Astrocyte (in vitro differentiated cells and primary cell): ENCODE measurements at regions not wholly inside any gene's neighbourhood (a gene's known extent, or its start where the extent isn't known, plus 50 kb on each side); places are given as distances from the start of the nearest gene placed in this dataset.

Source experiments
- DNase-seq: peaks from one replicate; pipeline ENCODE4 v3.0.0-alpha.2; 2010; ENCODE audit warnings: low read depth
- FAIRE-seq: peaks from 2 replicates; lab custom pipeline; 2011; peaks lifted over from hg19 to GRCh38; lab: Jason Lieb, UNC
- H2AFZ ChIP-seq: 2 replicates; pipeline ENCODE4 v1.6.0; 2012; ENCODE audit warnings: low read depth, low read length, inconsistent platforms
- H3K27ac ChIP-seq: 2 replicates; pipeline ENCODE4 v1.5.1; 2011; ENCODE audit warnings: low read depth, low read length, inconsistent platforms
- H3K27me3 ChIP-seq: 2 replicates; pipeline ENCODE4 v1.6.0; 2011; ENCODE audit warnings: low read length, inconsistent platforms; ENCODE audit not compliant: insufficient read depth
- H3K36me3 ChIP-seq: 2 replicates; pipeline ENCODE4 v1.5.1; 2011; ENCODE audit warnings: low read length, inconsistent platforms; ENCODE audit not compliant: insufficient read depth
- H3K4me1 ChIP-seq: 2 replicates; pipeline ENCODE4 v1.5.1; 2011; ENCODE audit warnings: low read length, inconsistent platforms; ENCODE audit not compliant: insufficient read depth
- H3K4me2 ChIP-seq: 2 replicates; pipeline ENCODE4 v1.6.0; 2012; ENCODE audit warnings: low read length, inconsistent platforms
- H3K4me3 ChIP-seq: 2 replicates; pipeline ENCODE4 v1.5.1; 2011; ENCODE audit warnings: low read depth, mild to moderate bottlenecking, low read length, inconsistent platforms; ENCODE audit not compliant: insufficient read depth
- H3K79me2 ChIP-seq: 2 replicates; pipeline ENCODE4 v1.6.0; 2012; ENCODE audit warnings: mild to moderate bottlenecking, low read length, inconsistent platforms; ENCODE audit not compliant: insufficient read depth
- H3K9ac ChIP-seq: 2 replicates; pipeline ENCODE4 v1.6.0; 2012; ENCODE audit warnings: mild to moderate bottlenecking, low read length, inconsistent platforms
- H3K9me3 ChIP-seq: 2 replicates; pipeline ENCODE4 v1.5.1; 2012; ENCODE audit warnings: low read depth, mild to moderate bottlenecking, low read length, inconsistent platforms; ENCODE audit not compliant: insufficient read depth
- H4K20me1 ChIP-seq: 2 replicates; pipeline ENCODE4 v1.6.0; 2012; ENCODE audit warnings: low read length, inconsistent platforms; ENCODE audit not compliant: insufficient read depth
- H3K27ac Mint-ChIP-seq: one replicate; pipeline ENCODE4 v1.8.0; 2021; ENCODE audit warnings: mild to moderate bottlenecking, mixed read lengths; ENCODE audit not compliant: unreplicated experiment
- H3K27me3 Mint-ChIP-seq: one replicate; pipeline ENCODE4 v1.8.0; 2021; ENCODE audit warnings: low read depth, mixed read lengths; ENCODE audit not compliant: unreplicated experiment
- H3K36me3 Mint-ChIP-seq: one replicate; pipeline ENCODE4 v1.8.0; 2021; ENCODE audit warnings: low read depth, mixed read lengths; ENCODE audit not compliant: unreplicated experiment
- H3K4me1 Mint-ChIP-seq: one replicate; pipeline ENCODE4 v1.8.0; 2021; ENCODE audit warnings: low read depth, mixed read lengths; ENCODE audit not compliant: unreplicated experiment
- H3K4me3 Mint-ChIP-seq: one replicate; pipeline ENCODE4 v1.8.0; 2021; ENCODE audit warnings: mild to moderate bottlenecking, moderate library complexity, mixed read lengths; ENCODE audit not compliant: unreplicated experiment
- H3K9me3 Mint-ChIP-seq: one replicate; pipeline ENCODE4 v1.8.0; 2021; ENCODE audit warnings: mild to moderate bottlenecking, mixed read lengths; ENCODE audit not compliant: unreplicated experiment
- CTCF ChIP-seq: IDR thresholded peaks from 2 replicates; pipeline ENCODE4 v1.5.1; 2011; ENCODE audit warnings: low read depth, mild to moderate bottlenecking, inconsistent platforms, low read length, moderate library complexity; ENCODE audit not compliant: insufficient read depth
- EZH2 ChIP-seq: IDR thresholded peaks from 2 replicates; pipeline ENCODE4 v1.6.1; 2012; ENCODE audit warnings: mild to moderate bottlenecking, low read length, inconsistent platforms; ENCODE audit not compliant: insufficient read depth

- DNase-seq (no peak), FAIRE-seq (no peak)
- Histone ChIP-seq H3K79me2 (no peaks in the 10 kb centered on the region), H3K36me3 (no peaks in the 10 kb centered on the region), H3K27me3 (no peaks in the 10 kb centered on the region), H2AFZ (no peak overlapping the region), H3K4me2 (no peak overlapping the region), H3K27ac (no peak overlapping the region), H3K4me3 (no peak overlapping the region), H4K20me1 (no peaks in the 10 kb centered on the region), H3K9ac (no peak overlapping the region), H3K4me1 (no peaks in the 10 kb centered on the region), H3K9me3 (no peaks in the 10 kb centered on the region)
- Mint-ChIP-seq H3K4me1 (no peaks in the 10 kb centered on the region), H3K27ac (no peak overlapping the region), H3K27me3 (peaks cover 2% of the 10 kb centered on the region), H3K36me3 (no peaks in the 10 kb centered on the region), H3K9me3 (no peaks in the 10 kb centered on the region), H3K4me3 (no peak overlapping the region)
- TF ChIP-seq EZH2 (no peak), CTCF (no peak)
Observed at GRCh38 chr18:65082907-65083306, 667.9 kb upstream of the CDH7 start.

- H3K9me3 Mint-ChIP-seq = no peaks in the 10 kb centered on the region
- no peaks in the 10 kb centered on the region for H3K36me3 Mint-ChIP-seq
- H3K9me3 ChIP-seq = no peaks in the 10 kb centered on the region
- TF ChIP-seq CTCF (no peak), EZH2 (no peak)
- H3K4me2 ChIP-seq = no peak overlapping the region
- no peaks in the 10 kb centered on the region for H3K27me3 ChIP-seq
- H3K36me3 ChIP-seq = no peaks in the 10 kb centered on the region
- no peak overlapping the region for H3K4me3 ChIP-seq
- no peak overlapping the region for H3K4me3 Mint-ChIP-seq
- no peak overlapping the region for H3K9ac ChIP-seq
- no peak overlapping the region for H3K27ac Mint-ChIP-seq
- no peak overlapping the region for H3K27ac ChIP-seq
- peaks cover 2% of the 10 kb centered on the region for H3K27me3 Mint-ChIP-seq
- no peak for FAIRE-seq
- no peaks in the 10 kb centered on the region for H3K79me2 ChIP-seq
- no peak overlapping the region for H2AFZ ChIP-seq
- no peaks in the 10 kb centered on the region for H3K4me1 ChIP-seq
- no peak for DNase-seq
- no peaks in the 10 kb centered on the region for H3K4me1 Mint-ChIP-seq
- H4K20me1 ChIP-seq = no peaks in the 10 kb centered on the region
Observed at GRCh38 chr18:65081786-65082185, 669.0 kb upstream of the CDH7 start.

DNA sequence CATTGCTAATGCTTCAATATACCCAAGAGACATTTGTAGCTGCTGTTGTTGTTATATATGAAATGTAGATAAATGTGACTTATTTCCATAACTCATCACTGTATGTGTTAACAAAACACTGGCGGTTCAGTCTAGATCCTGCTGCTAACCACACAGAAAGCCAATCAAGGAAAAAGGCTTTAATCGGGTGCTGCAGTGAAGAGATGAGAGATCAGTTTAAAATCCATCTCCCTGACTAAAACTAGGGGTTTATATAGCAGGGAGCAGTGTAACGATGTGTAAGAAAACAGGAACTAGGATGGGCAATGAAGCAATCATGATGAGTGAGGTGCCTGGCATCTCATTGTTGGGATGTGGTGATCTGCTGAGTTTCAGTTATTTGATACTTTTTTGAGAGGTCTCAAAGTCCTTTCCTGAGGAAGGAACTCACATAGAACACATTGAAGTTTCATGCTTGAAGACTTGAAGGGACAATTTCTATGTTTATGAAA, 677.7 kb upstream of the CDH7 start:
- no peaks in the 10 kb centered on the region for H3K4me1 ChIP-seq
- Mint-ChIP-seq H3K27me3 (no peaks in the 10 kb centered on the region), H3K4me3 (no peak overlapping the region), H3K36me3 (no peaks in the 10 kb centered on the region), H3K4me1 (no peaks in the 10 kb centered on the region), H3K9me3 (no peaks in the 10 kb centered on the region), H3K27ac (no peak overlapping the region)
- H3K4me2 ChIP-seq = no peak overlapping the region
- H3K9ac ChIP-seq = no peak overlapping the region
- no peaks in the 10 kb centered on the region for H3K79me2 ChIP-seq
- H3K27me3 ChIP-seq = no peaks in the 10 kb centered on the region
- H3K4me3 ChIP-seq = no peak overlapping the region
- no peak overlapping the region for H3K27ac ChIP-seq
- DNase-seq (no peak), FAIRE-seq (no peak)
- H3K36me3 ChIP-seq = no peaks in the 10 kb centered on the region
- no peaks in the 10 kb centered on the region for H4K20me1 ChIP-seq
- H2AFZ ChIP-seq = no peak overlapping the region
- no peak for TF ChIP-seq CTCF
- no peak for TF ChIP-seq EZH2
- peaks cover 9% of the 10 kb centered on the region for H3K9me3 ChIP-seq
